NT2/D1 (cell line): ENCODE measurements at regions not wholly inside any gene's neighbourhood (a gene's known extent, or its start where the extent isn't known, plus 50 kb on each side); places are given as distances from the start of the nearest gene placed in this dataset.

ENCODE experiments used
- DNase-seq: peaks from one replicate; pipeline ENCODE4 v3.0.0-alpha.2; 2011; ENCODE audit warnings: low read depth, low spot score
- H3K27me3 ChIP-seq: 2 replicates; pipeline ENCODE4 v1.6.0; 2011; ENCODE audit warnings: mild to moderate bottlenecking; ENCODE audit not compliant: insufficient read length, insufficient read depth
- H3K36me3 ChIP-seq: 2 replicates; pipeline ENCODE4 v1.6.1; 2011; ENCODE audit warnings: mild to moderate bottlenecking, low read length, mixed read lengths; ENCODE audit not compliant: insufficient read depth, insufficient read length
- H3K4me1 ChIP-seq: 2 replicates; pipeline ENCODE4 v1.5.1; 2011; ENCODE audit not compliant: insufficient read depth, insufficient read length
- H3K4me3 ChIP-seq: 2 replicates; pipeline ENCODE4 v1.5.1; 2011; ENCODE audit warnings: low read depth; ENCODE audit not compliant: insufficient read length
- H3K9ac ChIP-seq: 2 replicates; pipeline ENCODE4 v1.6.0; 2011; ENCODE audit warnings: low read depth; ENCODE audit not compliant: insufficient read length
- H3K9me3 ChIP-seq: 2 replicates; pipeline ENCODE4 v1.5.1; 2011; ENCODE audit warnings: mild to moderate bottlenecking, low read length; ENCODE audit not compliant: insufficient read depth
- SUZ12 ChIP-seq: IDR thresholded peaks from 2 replicates; pipeline ENCODE4 v1.6.1; 2011; ENCODE audit not compliant: insufficient read length, insufficient read depth; ENCODE audit errors: extremely low read depth
- YY1 ChIP-seq: IDR thresholded peaks from 2 replicates; pipeline ENCODE4 v1.6.1; 2011; ENCODE audit not compliant: insufficient read length, insufficient read depth
- ZNF274 ChIP-seq: IDR thresholded peaks from 2 replicates; pipeline ENCODE4 v1.6.1; 2011; ENCODE audit warnings: mild to moderate bottlenecking, low read depth, low read length

- no peaks in the 10 kb centered on the region for H3K27me3 ChIP-seq
Observed at GRCh38 chr2:15761910-15762309, 170.2 kb downstream of the DDX1 start.

GRCh38 chr2:15762449-15762848 is 170.8 kb downstream of the DDX1 start:
- H3K36me3 ChIP-seq, result no peaks in the 10 kb centered on the region
- H3K9me3 ChIP-seq, result no peaks in the 10 kb centered on the region
- peaks cover 4% of the 10 kb centered on the region for H3K4me1 ChIP-seq
- H3K9ac ChIP-seq, result no peak overlapping the region
- no peak for DNase-seq
- TF ChIP-seq SUZ12, result no peak
- TF ChIP-seq YY1, result no peak
- no peak for TF ChIP-seq ZNF274
- no peak overlapping the region for H3K4me3 ChIP-seq
- no peaks in the 10 kb centered on the region for H3K27me3 ChIP-seq

More at GRCh38 chr2:15761910-15762309, 170.2 kb downstream of the DDX1 start:
- TF ChIP-seq SUZ12 (no peak), YY1 (no peak), ZNF274 (no peak)
- DNase-seq, result no peak
- Histone ChIP-seq H3K4me3 (no peak overlapping the region), H3K36me3 (no peaks in the 10 kb centered on the region), H3K9ac (no peak overlapping the region), H3K4me1 (peaks cover 4% of the 10 kb centered on the region), H3K9me3 (no peaks in the 10 kb centered on the region)

- no peaks in the 10 kb centered on the region for H3K27me3 ChIP-seq
- no peak for DNase-seq
- TF ChIP-seq ZNF274 (no peak), YY1 (no peak), SUZ12 (no peak)
Observed at GRCh38 chr2:15763106-15763821, 171.6 kb downstream of the DDX1 start.

GRCh38 chr2:15763822-15764682 is 172.4 kb downstream of the DDX1 start:
- H3K9me3 ChIP-seq, result no peaks in the 10 kb centered on the region
- no peak overlapping the region for H3K4me3 ChIP-seq
- H3K27me3 ChIP-seq, result no peaks in the 10 kb centered on the region
- no peak for DNase-seq
- H3K36me3 ChIP-seq, result no peaks in the 10 kb centered on the region
- no peak overlapping the region for H3K9ac ChIP-seq
- TF ChIP-seq ZNF274 (no peak), SUZ12 (no peak), YY1 (no peak)
- H3K4me1 ChIP-seq, result peaks cover 8% of the 10 kb centered on the region

More at GRCh38 chr2:15763106-15763821, 171.6 kb downstream of the DDX1 start:
- Histone ChIP-seq H3K36me3 (no peaks in the 10 kb centered on the region), H3K4me3 (no peak overlapping the region), H3K4me1 (peaks cover 8% of the 10 kb centered on the region), H3K9me3 (no peaks in the 10 kb centered on the region), H3K9ac (no peak overlapping the region)

- Histone ChIP-seq H3K4me1 (peaks cover 8% of the 10 kb centered on the region), H3K4me3 (no peak overlapping the region), H3K27me3 (no peaks in the 10 kb centered on the region), H3K36me3 (no peaks in the 10 kb centered on the region), H3K9me3 (no peaks in the 10 kb centered on the region), H3K9ac (no peak overlapping the region)
- no peak for DNase-seq
- no peak for TF ChIP-seq ZNF274
- no peak for TF ChIP-seq SUZ12
- TF ChIP-seq YY1, result no peak
Observed at GRCh38 chr2:15764683-15765011, 173.0 kb downstream of the DDX1 start.

- Histone ChIP-seq H3K36me3 (no peaks in the 10 kb centered on the region), H3K27me3 (no peaks in the 10 kb centered on the region), H3K4me1 (peaks cover 8% of the 10 kb centered on the region), H3K4me3 (no peak overlapping the region), H3K9me3 (no peaks in the 10 kb centered on the region), H3K9ac (no peak overlapping the region)
- DNase-seq, result no peak
- TF ChIP-seq YY1 (no peak), SUZ12 (no peak), ZNF274 (no peak)
Observed at GRCh38 chr2:15765211-15765610, 173.5 kb downstream of the DDX1 start.

GRCh38 chr2:15765686-15766302 is 174.1 kb downstream of the DDX1 start:
- Histone ChIP-seq H3K4me3 (no peak overlapping the region), H3K36me3 (no peaks in the 10 kb centered on the region), H3K9me3 (no peaks in the 10 kb centered on the region), H3K27me3 (no peaks in the 10 kb centered on the region), H3K4me1 (peaks cover 8% of the 10 kb centered on the region), H3K9ac (no peak overlapping the region)
- no peak for DNase-seq
- TF ChIP-seq SUZ12 (no peak), YY1 (no peak), ZNF274 (no peak)
